SK-MEL-5 (cell line): ENCODE measurements at regions not wholly inside any gene's neighbourhood (a gene's known extent, or its start where the extent isn't known, plus 50 kb on each side); places are given as distances from the start of the nearest gene placed in this dataset.
"Not testable (repeated sequence)": the region's sequence is repeated elsewhere in the genome, so short reads cannot be mapped to it uniquely, and the experiment has no call there.

ENCODE experiments used
- DNase-seq: peaks from one replicate; pipeline ENCODE4 v3.0.0-alpha.2; 2016; ENCODE audit warnings: low read depth, low spot score
- in situ Hi-C: cut with HindIII; loops from 2 replicates; pipeline ENCODE4 v1.10.0; 2016; ENCODE audit warnings: low sequenced_read_pairs, high pct_unique_total_duplicates, low pct_unique_long_range_greater_than_20kb

DNA sequence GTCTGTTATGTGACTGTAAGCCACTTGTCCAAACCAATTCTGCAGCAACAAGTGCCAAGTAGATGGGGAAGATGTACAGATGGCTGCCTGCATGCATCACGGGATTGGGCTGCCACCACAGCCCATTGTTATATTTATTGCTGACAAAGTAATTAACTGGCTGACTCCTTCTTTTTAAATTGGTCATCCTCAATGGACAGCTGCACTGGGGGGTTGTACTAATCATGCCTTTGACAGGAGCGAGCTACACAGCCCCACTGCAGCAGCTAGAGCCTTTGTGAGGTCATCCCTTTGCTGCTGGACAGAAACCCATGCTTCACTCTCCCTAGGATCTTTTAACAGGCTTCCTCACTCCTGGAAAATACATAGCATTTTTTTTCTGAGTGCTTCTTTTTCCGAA is 146.7 kb upstream of the CXXC4 start:
- no peak for DNase-seq
- in situ Hi-C loops = no loop called here

DNA sequence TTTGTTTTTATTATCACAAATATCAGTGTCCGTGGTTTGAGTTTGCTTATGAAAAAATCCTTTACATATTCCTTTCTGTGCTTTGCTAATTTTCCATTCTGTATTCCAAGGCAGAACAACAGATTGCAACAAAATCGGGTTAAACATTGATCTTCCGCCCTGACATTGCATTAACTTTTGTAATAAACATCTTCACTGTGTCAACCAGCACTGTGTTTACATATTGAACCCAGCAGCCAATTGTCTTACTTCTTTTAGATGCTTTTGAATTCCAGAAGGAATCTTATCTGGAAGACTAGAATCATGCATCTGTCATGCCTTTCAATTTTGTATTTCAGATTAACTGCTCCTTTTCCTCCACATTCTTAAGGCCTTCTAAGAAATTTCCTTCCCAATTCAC is 147.8 kb upstream of the CXXC4 start:
- in situ Hi-C loops = no loop called here
- no peak for DNase-seq

- no peak for DNase-seq
- in situ Hi-C loops = no loop called here
Observed at GRCh38 chr4:104643805-104644204, 149.1 kb upstream of the CXXC4 start.

- in situ Hi-C loops = no loop called here
- DNase-seq = no peak
Observed at GRCh38 chr4:104649631-104650030, 154.9 kb upstream of the CXXC4 start.

- DNase-seq, in situ Hi-C loops: not testable (repeated sequence)
Observed at GRCh38 chr4:104662269-104662668, 167.6 kb upstream of the CXXC4 start.

- DNase-seq = no peak
- in situ Hi-C loops = no loop called here
Observed at GRCh38 chr4:104677116-104677515, 182.4 kb upstream of the CXXC4 start.

GRCh38 chr4:104682311-104682710 is 187.6 kb upstream of the CXXC4 start:
- in situ Hi-C loops = no loop called here
- no peak for DNase-seq

DNA sequence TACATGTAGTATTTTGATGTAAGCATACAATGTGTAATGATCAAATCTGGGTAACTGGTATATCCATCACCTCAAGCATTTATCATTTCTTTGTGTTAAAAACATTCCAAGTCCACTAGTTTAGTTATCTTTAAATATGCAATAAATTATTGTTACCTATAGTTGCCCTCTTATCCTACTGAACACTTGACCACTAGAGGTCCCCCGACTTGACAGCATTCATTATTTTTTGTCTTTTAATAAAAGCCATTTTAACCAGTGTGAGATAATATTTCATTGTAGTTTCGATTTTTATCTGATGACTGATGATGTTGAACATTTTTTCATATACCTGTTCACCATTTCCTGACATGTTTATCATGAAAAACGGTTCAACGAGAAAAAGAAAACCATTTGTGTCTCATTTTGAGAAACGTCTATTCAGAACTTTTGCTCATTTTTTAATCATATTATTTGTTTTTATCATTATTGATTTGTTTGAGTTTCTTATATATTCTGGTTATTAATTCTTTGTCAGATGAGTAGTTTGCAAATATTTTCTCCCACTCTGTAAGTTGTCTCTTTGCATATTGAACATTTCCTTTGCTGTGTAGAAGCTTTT is 199.0 kb upstream of the CXXC4 start:
- in situ Hi-C loops = no loop called here
- peak; percentile 48 for DNase-seq

GRCh38 chr4:104716584-104716983 is 221.9 kb upstream of the CXXC4 start:
- in situ Hi-C loops = no loop called here
- no peak for DNase-seq

- no peak for DNase-seq
- in situ Hi-C loops = no loop called here
Observed at GRCh38 chr4:104719539-104720230, 225.0 kb upstream of the CXXC4 start.

DNA sequence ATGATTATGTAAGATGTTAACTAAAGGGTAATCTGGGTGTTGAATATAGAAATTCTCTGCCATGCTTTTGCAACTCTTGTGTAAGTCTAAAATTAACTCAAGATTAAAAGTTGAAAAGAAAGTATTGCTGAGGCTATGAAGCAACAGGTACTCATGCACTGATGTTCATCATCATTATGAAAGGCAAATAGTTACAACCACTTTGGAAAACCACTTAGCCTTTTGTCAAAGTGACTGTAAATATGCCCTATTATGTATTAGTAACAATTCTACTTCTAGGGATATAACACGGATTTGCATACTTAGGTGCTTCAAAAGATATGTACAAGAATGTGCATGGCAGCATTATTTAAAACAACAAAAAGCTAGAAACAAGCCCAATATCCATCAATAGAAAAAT is 227.8 kb upstream of the CXXC4 start:
- in situ Hi-C loops = no loop called here
- no peak for DNase-seq

GRCh38 chr4:104726002-104726401 is 231.3 kb upstream of the CXXC4 start:
- no peak for DNase-seq
- in situ Hi-C loops = no loop called here

DNA sequence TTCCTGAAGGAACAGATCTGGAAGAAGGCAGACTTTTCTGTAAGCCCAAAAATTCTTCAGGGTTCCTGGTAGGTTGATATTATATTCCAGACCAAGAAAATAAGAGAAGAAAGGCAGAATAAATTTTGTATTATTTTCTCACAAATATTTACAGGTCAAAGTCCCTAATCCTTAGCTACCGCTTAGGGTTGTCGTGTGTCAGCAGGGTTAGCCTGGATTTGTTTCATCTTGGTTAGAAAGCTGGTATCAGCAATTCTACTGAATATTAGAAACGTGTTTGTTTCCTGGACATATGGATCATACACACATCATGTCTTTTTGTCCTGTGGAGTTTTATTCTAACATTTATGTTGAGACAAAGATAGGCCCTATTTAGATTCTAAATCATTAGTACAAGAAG is 232.9 kb upstream of the CXXC4 start:
- no peak for DNase-seq
- in situ Hi-C loops = no loop called here

DNA sequence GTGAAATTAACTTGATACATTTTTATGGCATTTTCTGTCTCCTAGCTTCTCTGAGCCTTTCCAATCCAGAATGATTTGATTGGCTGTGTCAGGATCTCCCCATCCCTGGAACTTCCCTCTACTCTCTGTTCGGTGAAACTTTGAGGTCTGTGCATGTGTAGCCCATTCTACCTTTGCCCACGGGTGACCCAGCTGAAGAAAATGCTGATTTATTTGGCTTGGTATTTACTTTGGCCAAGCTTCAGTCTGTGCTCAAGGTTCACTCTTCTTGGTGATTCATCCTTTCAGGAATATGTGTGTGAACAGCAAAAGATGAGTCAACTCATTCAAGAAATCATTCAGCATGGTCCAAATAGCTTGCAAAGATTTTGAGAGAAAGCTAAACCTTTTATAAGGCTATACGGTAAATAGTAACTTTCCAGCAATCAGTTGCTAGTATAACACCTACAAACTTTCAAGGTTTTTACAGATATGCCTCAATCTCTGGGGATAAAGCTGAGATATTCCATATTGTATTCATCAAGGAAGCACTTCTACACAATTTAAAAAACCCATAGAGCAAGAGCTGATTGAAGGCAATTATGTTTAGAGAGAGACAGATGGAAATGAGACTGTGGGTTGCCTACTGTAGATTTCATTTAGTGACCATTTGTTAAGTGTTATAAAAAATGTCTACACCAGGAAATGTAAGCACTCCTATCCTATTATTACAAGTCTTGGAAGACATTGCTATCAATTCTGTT is 233.9 kb upstream of the CXXC4 start:
- DNase-seq = no peak
- in situ Hi-C loops = no loop called here

DNA sequence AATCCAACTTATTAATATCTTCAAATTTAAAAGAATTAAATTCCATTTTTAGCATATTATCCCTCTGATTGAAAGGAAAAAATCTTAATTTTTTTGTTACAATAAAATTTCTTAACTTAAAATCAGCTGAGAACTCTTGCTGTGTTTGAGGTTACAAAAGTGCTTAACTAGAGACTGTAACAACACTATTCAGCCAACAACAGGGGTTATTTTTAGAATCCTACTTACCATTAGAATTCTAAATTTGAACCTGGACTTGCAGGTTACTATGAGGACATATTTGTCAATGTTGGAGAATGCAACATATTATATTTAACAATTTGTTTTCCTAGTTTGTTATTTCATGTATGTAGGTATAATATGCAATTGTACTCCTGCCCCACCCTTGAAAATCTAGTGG is 238.1 kb upstream of the CXXC4 start:
- no peak for DNase-seq
- in situ Hi-C loops = no loop called here

DNA sequence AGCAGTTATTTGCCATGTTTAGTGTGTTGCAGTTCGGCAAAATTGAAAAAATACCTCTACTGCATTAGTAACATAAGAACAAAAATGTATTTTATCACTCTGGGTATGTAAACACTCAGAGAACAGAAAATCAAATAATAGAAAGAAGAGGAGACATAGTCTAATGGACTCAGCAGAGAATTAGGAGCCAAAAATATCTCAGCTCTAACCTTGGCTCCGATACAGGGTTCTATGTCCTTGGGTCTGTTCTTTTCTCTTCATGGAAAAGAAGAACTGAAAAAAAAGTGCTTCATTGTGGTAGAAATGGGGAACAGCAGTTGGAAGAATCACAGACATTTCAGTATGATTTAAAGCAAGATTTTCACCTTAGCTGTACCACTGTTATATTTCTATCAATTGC is 240.5 kb upstream of the CXXC4 start:
- in situ Hi-C loops = no loop called here

DNA sequence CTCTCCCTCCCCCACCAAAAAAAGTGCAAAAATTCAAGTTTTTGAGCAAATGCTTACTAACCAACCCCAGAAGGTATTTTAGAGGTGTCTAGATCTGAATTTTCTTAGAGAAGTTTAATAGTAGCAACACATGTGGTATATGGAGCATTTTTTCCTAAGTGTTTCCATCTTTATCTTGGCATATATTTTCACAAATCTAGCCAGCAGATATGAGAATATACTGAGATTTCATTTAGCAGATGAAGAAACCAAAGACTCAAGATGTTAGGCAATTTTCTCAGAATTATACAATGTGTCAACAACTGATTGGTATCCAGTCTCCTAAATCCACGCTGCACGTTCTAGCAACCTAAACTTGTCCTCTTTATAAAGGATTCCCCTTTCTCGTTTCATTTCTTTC is 245.5 kb upstream of the CXXC4 start:
- DNase-seq = no peak

More for the DNA sequence above, 240.5 kb upstream of the CXXC4 start:
- no peak for DNase-seq

GRCh38 chr4:104743215-104743653 is 248.5 kb upstream of the CXXC4 start:
- in situ Hi-C loops = no loop called here
- DNase-seq = no peak

More for the DNA sequence above, 245.5 kb upstream of the CXXC4 start:
- in situ Hi-C loops = no loop called here

GRCh38 chr4:104747635-104748034 is 252.9 kb upstream of the CXXC4 start:
- in situ Hi-C loops = no loop called here
- no peak for DNase-seq
